HL-60 (cell line): ENCODE measurements at regions not wholly inside any gene's neighbourhood (a gene's known extent, or its start where the extent isn't known, plus 50 kb on each side); places are given as distances from the start of the nearest gene placed in this dataset.

Experiments used
- DNase-seq, 2 experiments: peaks; one replicate each; pipeline ENCODE4 v3.0.0-alpha.2; 2010 to 2020; ENCODE audit warnings: low read depth in 1 of 2, low spot score in 1 of 2
- H3K27ac ChIP-seq: fragments of 250-450 bp; sonication (Bioruptor Pico); replicated peaks from 2 replicates; pipeline ENCODE4 v1.5.1; 2020; ENCODE audit warnings: mild to moderate bottlenecking, moderate library complexity
- H3K27me3 ChIP-seq: fragments of 250-450 bp; sonication (Bioruptor Pico); 2 replicates; pipeline ENCODE4 v1.5.1; 2021; ENCODE audit warnings: mild to moderate bottlenecking, moderate library complexity; ENCODE audit not compliant: insufficient read depth, poor library complexity, severe bottlenecking
- H3K4me3 ChIP-seq: replicated peaks from 2 replicates; pipeline ENCODE4 v1.5.1; 2011; ENCODE audit warnings: mild to moderate bottlenecking, control low read depth, low read length; ENCODE audit not compliant: insufficient read depth
- GABPA ChIP-seq: IDR thresholded peaks from 2 replicates; pipeline ENCODE4 v1.6.1; 2012; ENCODE audit warnings: low read depth
- POLR2AphosphoS5 ChIP-seq: IDR thresholded peaks from 2 replicates; pipeline ENCODE4 v1.6.1; 2012; ENCODE audit warnings: low read depth
- SPI1 ChIP-seq: IDR thresholded peaks from 2 replicates; pipeline ENCODE4 v1.6.1; 2012; ENCODE audit warnings: low read depth, mild to moderate bottlenecking, borderline replicate concordance
- TF ChIP-seq, protein P1 (sequence below): IDR thresholded peaks from 2 replicates; pipeline ENCODE4 v1.6.1; 2012; ENCODE audit warnings: low read depth; ENCODE audit not compliant: insufficient replicate concordance
- TF ChIP-seq, protein P2 (sequence below): IDR thresholded peaks from one replicate; pipeline ENCODE4 v1.5.1; 2011; ENCODE audit warnings: low read length, control low read depth, inconsistent platforms; ENCODE audit not compliant: insufficient read depth

DNA sequence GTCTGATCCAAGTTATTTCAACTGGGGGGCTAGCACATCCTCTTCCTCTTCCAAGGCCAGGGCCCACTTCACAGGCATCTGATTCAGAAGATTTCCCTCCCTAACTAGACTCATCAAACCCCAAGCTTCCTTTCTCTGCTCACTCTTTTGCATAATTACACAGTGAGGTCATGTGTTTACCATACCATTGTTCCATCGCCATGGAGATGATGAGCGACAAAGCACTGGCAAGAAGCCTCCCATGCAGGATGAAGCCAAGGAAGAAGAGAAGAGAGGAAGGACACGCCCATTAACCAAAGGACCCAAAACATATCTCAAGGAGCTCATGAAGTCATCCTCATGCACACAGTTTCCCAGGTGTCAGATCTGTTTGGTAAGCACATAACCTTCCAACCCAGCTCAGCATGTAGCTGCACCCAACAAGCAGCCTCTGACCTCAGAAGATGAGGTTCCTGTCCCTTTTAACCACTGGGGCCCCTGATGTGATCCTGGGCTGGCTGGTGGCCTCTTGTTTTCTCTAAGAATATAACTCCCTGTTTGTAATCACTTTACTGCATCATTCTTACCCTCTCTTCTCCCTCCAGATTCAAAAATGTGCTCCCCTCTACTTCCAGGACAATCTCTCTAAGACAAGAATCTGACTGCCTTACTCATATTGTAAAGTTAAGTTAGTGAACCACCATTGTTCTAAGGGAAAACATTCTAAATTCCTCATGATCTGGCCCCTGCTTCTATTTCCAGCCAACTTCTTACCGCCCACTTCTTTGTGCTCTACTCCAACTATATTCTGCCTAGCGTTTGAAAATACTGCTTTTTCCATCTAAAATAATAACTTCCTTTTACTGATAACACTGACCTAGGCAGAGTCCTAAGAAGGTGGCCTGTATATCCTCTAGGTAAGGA is 190.1 kb downstream of the TTC32 start:
- Histone ChIP-seq H3K27ac (no peak overlapping the region), H3K27me3 (no peaks in the 10 kb centered on the region), H3K4me3 (no peak overlapping the region)
- no peak for DNase-seq
- TF ChIP-seq, protein P1, sequence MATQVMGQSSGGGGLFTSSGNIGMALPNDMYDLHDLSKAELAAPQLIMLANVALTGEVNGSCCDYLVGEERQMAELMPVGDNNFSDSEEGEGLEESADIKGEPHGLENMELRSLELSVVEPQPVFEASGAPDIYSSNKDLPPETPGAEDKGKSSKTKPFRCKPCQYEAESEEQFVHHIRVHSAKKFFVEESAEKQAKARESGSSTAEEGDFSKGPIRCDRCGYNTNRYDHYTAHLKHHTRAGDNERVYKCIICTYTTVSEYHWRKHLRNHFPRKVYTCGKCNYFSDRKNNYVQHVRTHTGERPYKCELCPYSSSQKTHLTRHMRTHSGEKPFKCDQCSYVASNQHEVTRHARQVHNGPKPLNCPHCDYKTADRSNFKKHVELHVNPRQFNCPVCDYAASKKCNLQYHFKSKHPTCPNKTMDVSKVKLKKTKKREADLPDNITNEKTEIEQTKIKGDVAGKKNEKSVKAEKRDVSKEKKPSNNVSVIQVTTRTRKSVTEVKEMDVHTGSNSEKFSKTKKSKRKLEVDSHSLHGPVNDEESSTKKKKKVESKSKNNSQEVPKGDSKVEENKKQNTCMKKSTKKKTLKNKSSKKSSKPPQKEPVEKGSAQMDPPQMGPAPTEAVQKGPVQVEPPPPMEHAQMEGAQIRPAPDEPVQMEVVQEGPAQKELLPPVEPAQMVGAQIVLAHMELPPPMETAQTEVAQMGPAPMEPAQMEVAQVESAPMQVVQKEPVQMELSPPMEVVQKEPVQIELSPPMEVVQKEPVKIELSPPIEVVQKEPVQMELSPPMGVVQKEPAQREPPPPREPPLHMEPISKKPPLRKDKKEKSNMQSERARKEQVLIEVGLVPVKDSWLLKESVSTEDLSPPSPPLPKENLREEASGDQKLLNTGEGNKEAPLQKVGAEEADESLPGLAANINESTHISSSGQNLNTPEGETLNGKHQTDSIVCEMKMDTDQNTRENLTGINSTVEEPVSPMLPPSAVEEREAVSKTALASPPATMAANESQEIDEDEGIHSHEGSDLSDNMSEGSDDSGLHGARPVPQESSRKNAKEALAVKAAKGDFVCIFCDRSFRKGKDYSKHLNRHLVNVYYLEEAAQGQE: no peak
- TF ChIP-seq SPI1: no peak
- no peak for TF ChIP-seq GABPA
- no peak for TF ChIP-seq POLR2AphosphoS5
- TF ChIP-seq, protein P2, sequence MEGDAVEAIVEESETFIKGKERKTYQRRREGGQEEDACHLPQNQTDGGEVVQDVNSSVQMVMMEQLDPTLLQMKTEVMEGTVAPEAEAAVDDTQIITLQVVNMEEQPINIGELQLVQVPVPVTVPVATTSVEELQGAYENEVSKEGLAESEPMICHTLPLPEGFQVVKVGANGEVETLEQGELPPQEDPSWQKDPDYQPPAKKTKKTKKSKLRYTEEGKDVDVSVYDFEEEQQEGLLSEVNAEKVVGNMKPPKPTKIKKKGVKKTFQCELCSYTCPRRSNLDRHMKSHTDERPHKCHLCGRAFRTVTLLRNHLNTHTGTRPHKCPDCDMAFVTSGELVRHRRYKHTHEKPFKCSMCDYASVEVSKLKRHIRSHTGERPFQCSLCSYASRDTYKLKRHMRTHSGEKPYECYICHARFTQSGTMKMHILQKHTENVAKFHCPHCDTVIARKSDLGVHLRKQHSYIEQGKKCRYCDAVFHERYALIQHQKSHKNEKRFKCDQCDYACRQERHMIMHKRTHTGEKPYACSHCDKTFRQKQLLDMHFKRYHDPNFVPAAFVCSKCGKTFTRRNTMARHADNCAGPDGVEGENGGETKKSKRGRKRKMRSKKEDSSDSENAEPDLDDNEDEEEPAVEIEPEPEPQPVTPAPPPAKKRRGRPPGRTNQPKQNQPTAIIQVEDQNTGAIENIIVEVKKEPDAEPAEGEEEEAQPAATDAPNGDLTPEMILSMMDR: no peak

DNA sequence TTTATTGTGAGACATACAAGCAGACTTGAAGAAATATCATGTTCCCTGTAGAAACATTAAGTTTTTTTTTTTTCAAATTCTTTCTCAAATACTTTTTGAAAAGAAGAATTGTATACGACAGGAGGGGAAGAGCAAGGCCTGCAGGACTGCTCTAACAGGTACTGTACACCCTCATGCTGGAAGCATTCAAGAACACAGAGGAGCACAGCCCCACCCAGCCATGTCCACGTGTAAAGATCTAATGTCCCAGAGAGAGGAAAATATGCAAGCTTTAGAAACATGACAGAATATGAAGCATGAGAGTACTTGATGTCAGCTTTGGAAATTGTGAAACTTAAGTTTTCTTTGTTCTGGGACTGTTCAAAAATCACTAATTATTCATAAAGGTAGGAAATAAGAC is 191.6 kb downstream of the TTC32 start:
- TF ChIP-seq, protein P2: no peak
- TF ChIP-seq POLR2AphosphoS5: no peak
- TF ChIP-seq, protein P1: no peak
- TF ChIP-seq GABPA: no peak
- no peak for TF ChIP-seq SPI1
- H3K27me3 ChIP-seq: no peaks in the 10 kb centered on the region
- no peak overlapping the region for H3K27ac ChIP-seq
- no peak for DNase-seq
- no peak overlapping the region for H3K4me3 ChIP-seq

DNA sequence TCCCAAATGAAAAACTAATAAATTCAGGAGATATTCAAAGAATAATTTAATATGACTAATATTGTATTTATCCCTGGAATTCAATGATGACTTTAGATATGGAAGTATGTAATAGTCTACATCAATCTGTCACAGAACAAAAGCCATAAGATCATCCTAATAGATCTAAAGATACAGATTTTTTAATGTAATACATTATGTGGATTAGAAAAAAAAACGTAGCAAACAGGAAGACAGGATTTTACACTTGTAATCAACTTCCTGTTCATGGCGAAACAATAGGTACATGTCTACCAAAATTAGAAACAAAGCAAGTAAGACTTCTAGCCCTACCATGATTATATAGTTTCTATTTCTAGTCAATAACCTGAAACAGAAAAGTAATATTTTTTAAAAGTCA is 192.2 kb downstream of the TTC32 start:
- Histone ChIP-seq H3K4me3 (no peak overlapping the region), H3K27me3 (no peaks in the 10 kb centered on the region), H3K27ac (no peak overlapping the region)
- TF ChIP-seq, protein P2: no peak
- TF ChIP-seq POLR2AphosphoS5 (no peak), SPI1 (no peak)
- TF ChIP-seq, protein P1: no peak
- DNase-seq: no peak
